Neural cell (in vitro differentiated cells): ENCODE measurements at regions not wholly inside any gene's neighbourhood (a gene's known extent, or its start where the extent isn't known, plus 50 kb on each side); places are given as distances from the start of the nearest gene placed in this dataset.

ENCODE experiments used
- H2AFZ ChIP-seq: fragments of 200-600, 300-800 bp; sonication (generic), shearing (Covaris generic); 2 replicates; pipeline ENCODE4 v1.6.0; 2014; ENCODE audit warnings: low read depth, mild to moderate bottlenecking, antibody characterized with exemption, low read length, moderate library complexity
- H3F3A ChIP-seq: fragments of 200-600 bp; shearing (Covaris generic); 2 replicates; pipeline ENCODE4 v1.6.1; 2016; ENCODE audit warnings: mild to moderate bottlenecking, moderate library complexity, mixed read lengths, antibody characterized with exemption, low read length; ENCODE audit not compliant: insufficient read depth, poor library complexity, severe bottlenecking
- H3K27ac ChIP-seq: fragments of 200-600, 300-800 bp; sonication (generic), shearing (Covaris generic); 2 replicates; pipeline ENCODE4 v1.5.1; 2014; ENCODE audit warnings: mild to moderate bottlenecking, low read length, moderate library complexity
- H3K27me3 ChIP-seq: fragments of 300-800, 200-600 bp; sonication (generic), shearing (Covaris generic); 2 replicates; pipeline ENCODE4 v1.6.0; 2014; ENCODE audit warnings: mild to moderate bottlenecking, low read depth, low read length, moderate library complexity; ENCODE audit not compliant: insufficient read depth
- H3K36me3 ChIP-seq: fragments of 300-800, 200-600 bp; sonication (generic), shearing (Covaris generic); 2 replicates; pipeline ENCODE4 v1.5.1; 2014; ENCODE audit warnings: mild to moderate bottlenecking, antibody characterized with exemption, low read length, moderate library complexity; ENCODE audit not compliant: insufficient read depth
- H3K4me2 ChIP-seq: fragments of 300-800, 200-600 bp; sonication (generic), shearing (Covaris generic); 2 replicates; pipeline ENCODE4 v1.6.0; 2014; ENCODE audit warnings: mild to moderate bottlenecking, low read length
- H3K4me3 ChIP-seq: fragments of 300-800, 200-600 bp; sonication (generic), shearing (Covaris generic); 2 replicates; pipeline ENCODE4 v1.5.1; 2014; ENCODE audit warnings: mild to moderate bottlenecking, low read length, moderate library complexity
- H3K79me2 ChIP-seq: fragments of 200-600 bp; shearing (Covaris generic); replicated peaks from 2 replicates; pipeline ENCODE4 v1.6.0; 2014; ENCODE audit warnings: mild to moderate bottlenecking, low read length, moderate library complexity; ENCODE audit not compliant: insufficient read depth
- H3K9ac ChIP-seq: fragments of 300-800, 200-600 bp; sonication (generic), shearing (Covaris generic); 2 replicates; pipeline ENCODE4 v1.6.1; 2016; ENCODE audit warnings: mild to moderate bottlenecking, low read length, mixed read lengths
- H3K9me2 ChIP-seq: fragments of 200-600 bp; shearing (Covaris generic); 2 replicates; pipeline ENCODE4 v1.6.1; 2016; ENCODE audit warnings: mild to moderate bottlenecking, low read length, mixed read lengths; ENCODE audit not compliant: insufficient read depth
- H3K9me3 ChIP-seq: fragments of 200-600, 300-800 bp; sonication (generic), shearing (Covaris generic); 2 replicates; pipeline ENCODE4 v1.6.1; 2016; ENCODE audit warnings: mild to moderate bottlenecking, mixed run types, low read length, moderate library complexity, mixed read lengths
- H4K20me1 ChIP-seq: fragments of 200-600 bp; shearing (Covaris generic); 2 replicates; pipeline ENCODE4 v1.6.1; 2016; ENCODE audit warnings: mild to moderate bottlenecking, mixed run types; ENCODE audit not compliant: insufficient read depth
- CTCF ChIP-seq: fragments of 450-650 bp; IDR thresholded peaks from 2 replicates; pipeline ENCODE4 v1.5.1; 2014; ENCODE audit warnings: antibody characterized with exemption, mild to moderate bottlenecking, moderate library complexity; ENCODE audit not compliant: poor library complexity, severe bottlenecking
- EP300 ChIP-seq: fragments of 450-650 bp; conservative IDR thresholded peaks from 2 replicates; pipeline ENCODE4 v1.6.1; 2014; ENCODE audit warnings: antibody characterized with exemption, mild to moderate bottlenecking, moderate library complexity; ENCODE audit not compliant: poor library complexity, severe bottlenecking
- EZH2 ChIP-seq: fragments of 200-600, 300-800 bp; shearing (Covaris generic), sonication (generic); IDR thresholded peaks from 2 replicates; pipeline ENCODE4 v1.6.1; 2014; ENCODE audit warnings: antibody characterized with exemption, low read length, borderline replicate concordance, mild to moderate bottlenecking; ENCODE audit not compliant: insufficient read depth, poor library complexity, severe bottlenecking
- MXI1 ChIP-seq: fragments of 450-650 bp; conservative IDR thresholded peaks from 2 replicates; pipeline ENCODE4 v1.6.1; 2014; ENCODE audit warnings: antibody characterized with exemption, mild to moderate bottlenecking; ENCODE audit not compliant: poor library complexity, severe bottlenecking
- POLR2AphosphoS5 ChIP-seq: IDR thresholded peaks from 2 replicates; pipeline ENCODE4 v1.6.1; 2012
- RAD21 ChIP-seq: fragments of 450-650 bp; conservative IDR thresholded peaks from 2 replicates; pipeline ENCODE4 v1.6.1; 2014; ENCODE audit warnings: antibody characterized with exemption, mild to moderate bottlenecking, moderate library complexity
- REST ChIP-seq: IDR thresholded peaks from 2 replicates; pipeline ENCODE4 v1.6.1; 2012; ENCODE audit warnings: borderline replicate concordance
- SMC3 ChIP-seq: fragments of 450-650 bp; conservative IDR thresholded peaks from 2 replicates; pipeline ENCODE4 v1.6.1; 2014; ENCODE audit warnings: antibody characterized with exemption, mild to moderate bottlenecking, moderate library complexity; ENCODE audit not compliant: poor library complexity
- TAF1 ChIP-seq: IDR thresholded peaks from 2 replicates; pipeline ENCODE4 v1.6.1; 2012; ENCODE audit warnings: low read depth

DNA sequence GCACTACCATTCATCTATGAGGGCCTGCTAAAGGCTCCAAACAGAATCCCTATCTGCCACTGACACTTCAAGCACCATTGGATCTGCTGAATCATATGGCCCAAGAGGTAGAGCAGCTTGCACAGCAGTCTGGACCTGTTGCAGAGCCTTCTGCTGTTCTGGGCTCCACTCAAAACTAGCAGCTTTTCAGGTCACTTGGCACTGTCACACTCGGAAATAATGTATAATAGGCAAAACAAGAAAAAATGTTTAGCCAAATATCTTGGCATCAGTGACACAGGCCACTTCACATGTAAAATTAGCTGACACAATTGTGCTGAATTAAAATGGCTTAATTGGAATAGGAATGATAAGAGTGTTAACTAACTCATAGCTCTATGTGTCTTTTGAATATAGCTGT, 1182.9 kb upstream of the LRRTM3 start:
- H3K36me3 ChIP-seq, result no peaks in the 10 kb centered on the region
- H3K4me2 ChIP-seq, result no peak overlapping the region
- no peak overlapping the region for H2AFZ ChIP-seq
- no peaks in the 10 kb centered on the region for H3K27me3 ChIP-seq
- no peak overlapping the region for H3K9ac ChIP-seq
- TF ChIP-seq POLR2AphosphoS5, result no peak
- no peak for TF ChIP-seq REST
- TF ChIP-seq EP300, result no peak
- no peak for TF ChIP-seq SMC3
- TF ChIP-seq RAD21, result no peak
- H4K20me1 ChIP-seq, result no peaks in the 10 kb centered on the region
- H3K9me3 ChIP-seq, result no peaks in the 10 kb centered on the region
- no peak overlapping the region for H3K27ac ChIP-seq
- H3K9me2 ChIP-seq, result no peaks in the 10 kb centered on the region
- H3K4me3 ChIP-seq, result no peak overlapping the region
- no peaks in the 10 kb centered on the region for H3F3A ChIP-seq
- H3K79me2 ChIP-seq, result no peaks in the 10 kb centered on the region

- Histone ChIP-seq H3K27me3 (no peaks in the 10 kb centered on the region), H3F3A (no peaks in the 10 kb centered on the region), H3K4me3 (no peak overlapping the region), H3K4me2 (no peak overlapping the region), H3K27ac (no peak overlapping the region), H3K36me3 (no peaks in the 10 kb centered on the region), H3K9ac (no peak overlapping the region), H3K79me2 (no peaks in the 10 kb centered on the region), H3K9me2 (no peaks in the 10 kb centered on the region), H2AFZ (no peak overlapping the region), H3K9me3 (no peaks in the 10 kb centered on the region), H4K20me1 (no peaks in the 10 kb centered on the region)
- TF ChIP-seq CTCF (no peak), EP300 (no peak), REST (no peak), EZH2 (no peak), SMC3 (no peak), TAF1 (no peak), MXI1 (no peak), POLR2AphosphoS5 (no peak), RAD21 (no peak)
These were observed 1174.6 kb upstream of the LRRTM3 start for GRCh38 chr10:65751218-65751617.
